Keratinocyte (primary cell): ENCODE measurements at regions not wholly inside any gene's neighbourhood (a gene's known extent, or its start where the extent isn't known, plus 50 kb on each side); places are given as distances from the start of the nearest gene placed in this dataset.

Source experiments
- CTCF ChIP-seq, 3 experiments: IDR thresholded peaks in 1 of 3; conservative IDR thresholded peaks in 1 of 3; optimal IDR thresholded peaks in 1 of 3; 2 replicates in 2 of 3; 3 replicates in 1 of 3; pipeline versions ENCODE3 to v1.5.1; 2011; ENCODE audit warnings: low read length in 3 of 3, mild to moderate bottlenecking in 3 of 3, moderate library complexity in 2 of 3, control low read depth in 1 of 3, inconsistent platforms in 1 of 3; ENCODE audit not compliant: insufficient read depth in 2 of 3; ENCODE audit errors: extremely low read depth in 1 of 3
- EZH2 ChIP-seq: IDR thresholded peaks from one replicate; pipeline ENCODE4 v1.6.1; 2012; ENCODE audit warnings: inconsistent platforms, mild to moderate bottlenecking, low read length, moderate library complexity

GRCh38 chr10:111765216-111765615 lies 418.3 kb downstream of the GPAM start:
- TF ChIP-seq CTCF (optimal IDR thresholded peaks at IDR 0.05 in 1 of 3, IDR thresholded peaks at IDR 0.05 in 1 of 3, conservative IDR thresholded peaks at IDR 0.05 in 1 of 3; ENCODE audit: extremely low read depth in 1 of 3, insufficient read depth in 2 of 3, low read length in 3 of 3), result no peak
- no peak for TF ChIP-seq EZH2
